GM19035 (cell line): ENCODE measurements at regions not wholly inside any gene's neighbourhood (a gene's known extent, or its start where the extent isn't known, plus 50 kb on each side); places are given as distances from the start of the nearest gene placed in this dataset.
"Not testable (repeated sequence)": the region's sequence is repeated elsewhere in the genome, so short reads cannot be mapped to it uniquely, and the experiment has no call there.

Experiments
- ATAC-seq: cut with Tn5 transposase; IDR thresholded peaks from one replicate; pipeline ENCODE4 v1.9.1; 2021; ENCODE audit not compliant: unreplicated experiment

DNA sequence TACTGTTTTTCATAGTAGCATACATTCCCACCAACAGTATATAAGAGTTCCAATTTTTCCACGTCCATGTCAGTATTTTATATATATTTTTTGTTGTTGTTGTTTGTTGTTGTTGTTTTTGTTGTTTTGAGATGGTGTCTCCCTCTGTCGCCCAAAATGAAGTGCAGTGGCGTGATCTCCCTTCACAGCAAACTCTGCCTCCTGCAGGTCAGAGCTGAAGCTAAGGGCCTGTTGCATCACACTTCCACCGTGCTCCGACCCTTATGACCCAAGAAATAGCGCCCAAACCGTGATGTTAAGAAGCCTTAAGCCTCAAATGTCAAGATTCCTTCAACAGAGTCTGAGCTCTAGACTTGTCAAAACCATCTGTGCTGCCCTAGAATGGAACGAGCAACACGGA lies 2032.3 kb downstream of the MRPL39 start:
- no peak for ATAC-seq

DNA sequence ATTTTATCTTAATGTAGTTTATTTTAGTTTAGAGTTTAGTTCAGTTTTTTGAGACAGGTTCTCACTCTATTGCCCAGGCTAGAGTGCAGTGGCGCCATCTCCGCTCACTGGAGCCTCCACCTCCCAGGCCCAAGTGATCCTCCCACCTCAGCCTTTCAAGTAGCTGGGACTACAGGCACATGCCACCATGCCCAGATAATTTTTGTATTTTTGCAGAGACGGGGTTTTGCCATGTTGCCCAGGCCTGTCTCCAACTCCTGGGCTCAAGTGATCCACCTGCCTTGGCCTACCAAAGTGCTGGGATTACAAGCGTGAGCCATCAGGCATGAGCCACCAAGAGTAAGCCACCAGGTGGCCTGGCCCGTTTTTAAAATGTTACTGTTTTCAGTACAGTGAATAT lies 2058.4 kb downstream of the MRPL39 start:
- ATAC-seq: not testable (repeated sequence)

- ATAC-seq: no peak
Measured at GRCh38 chr21:23543333-23543732, 2063.9 kb downstream of the MRPL39 start.

GRCh38 chr21:23542097-23542496 lies 2065.2 kb downstream of the MRPL39 start:
- no peak for ATAC-seq

- no peak for ATAC-seq
Measured at GRCh38 chr21:23541571-23541970, 2065.7 kb downstream of the MRPL39 start.

- ATAC-seq: no peak
Measured at GRCh38 chr21:23534850-23535249, 2072.4 kb downstream of the MRPL39 start.

DNA sequence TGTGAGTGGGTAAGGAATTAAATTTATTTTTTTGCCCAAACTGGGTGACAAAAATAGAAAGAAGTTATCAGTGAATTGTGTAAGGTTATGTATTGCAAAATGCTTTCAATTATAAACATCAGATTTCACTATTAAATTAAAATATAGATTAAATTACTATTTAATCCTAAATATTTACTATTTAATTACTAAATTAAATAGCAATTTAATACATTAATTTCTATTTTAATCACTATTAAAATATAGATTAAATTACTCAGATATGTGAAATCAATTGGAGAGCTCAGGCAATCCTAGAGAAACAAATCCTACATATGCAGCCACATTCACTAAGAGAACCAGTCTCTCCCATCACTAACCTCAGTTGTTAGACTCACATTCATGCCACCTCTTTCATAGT lies 2075.8 kb downstream of the MRPL39 start:
- no peak for ATAC-seq

DNA sequence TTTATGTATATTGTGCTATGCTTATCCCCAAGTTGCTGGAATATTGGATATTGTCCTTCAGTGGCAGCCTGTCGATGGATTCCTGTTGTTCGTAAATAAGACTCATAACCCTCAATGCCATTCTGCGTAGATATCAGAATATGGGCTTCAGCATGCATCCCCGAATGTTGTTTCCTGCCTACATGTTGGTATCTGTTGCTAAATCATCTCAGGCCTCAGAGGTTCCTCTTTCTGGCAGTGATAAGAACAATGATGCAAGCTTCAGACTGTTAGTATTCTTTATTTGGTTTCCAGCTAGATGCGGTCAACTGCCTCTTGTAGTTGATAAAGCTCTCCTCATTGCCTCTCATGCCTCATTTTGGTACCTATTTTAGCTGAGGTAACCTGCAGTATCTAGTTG lies 2082.6 kb downstream of the MRPL39 start:
- ATAC-seq: no peak

- no peak for ATAC-seq
Measured at GRCh38 chr21:23522751-23523150, 2084.5 kb downstream of the MRPL39 start.

- no peak for ATAC-seq
Measured at GRCh38 chr21:23507501-23507900, 2099.8 kb downstream of the MRPL39 start.

DNA sequence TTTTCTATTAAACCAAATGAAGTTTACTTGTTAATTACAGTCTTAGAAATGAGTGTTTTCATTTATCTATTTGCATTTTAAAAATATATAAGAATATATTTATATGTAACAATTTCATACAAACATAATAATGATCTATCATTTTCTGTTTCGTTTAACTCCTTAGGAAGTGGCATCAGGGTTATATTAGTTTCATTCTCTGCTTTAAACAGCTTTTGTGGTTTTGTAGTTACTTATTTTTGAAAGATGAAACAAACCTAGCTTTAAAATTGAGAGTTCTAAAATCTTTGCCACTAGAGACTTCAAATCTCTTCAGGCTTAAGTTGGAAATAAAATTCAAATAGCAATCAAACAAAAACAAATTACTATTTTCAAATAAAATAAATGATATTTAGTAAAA lies 2110.6 kb downstream of the MRPL39 start:
- peak; percentile 89 for ATAC-seq

GRCh38 chr21:23488245-23488644 lies 2119.0 kb downstream of the MRPL39 start:
- no peak for ATAC-seq

- no peak for ATAC-seq
Measured at GRCh38 chr21:23480591-23481270, 2126.6 kb downstream of the MRPL39 start.

- no peak for ATAC-seq
Measured at GRCh38 chr21:23478381-23478780, 2128.9 kb downstream of the MRPL39 start.

GRCh38 chr21:23475281-23476219 lies 2131.7 kb downstream of the MRPL39 start:
- no peak for ATAC-seq

GRCh38 chr21:23471877-23472276 lies 2135.4 kb downstream of the MRPL39 start:
- ATAC-seq: peak; percentile 82

DNA sequence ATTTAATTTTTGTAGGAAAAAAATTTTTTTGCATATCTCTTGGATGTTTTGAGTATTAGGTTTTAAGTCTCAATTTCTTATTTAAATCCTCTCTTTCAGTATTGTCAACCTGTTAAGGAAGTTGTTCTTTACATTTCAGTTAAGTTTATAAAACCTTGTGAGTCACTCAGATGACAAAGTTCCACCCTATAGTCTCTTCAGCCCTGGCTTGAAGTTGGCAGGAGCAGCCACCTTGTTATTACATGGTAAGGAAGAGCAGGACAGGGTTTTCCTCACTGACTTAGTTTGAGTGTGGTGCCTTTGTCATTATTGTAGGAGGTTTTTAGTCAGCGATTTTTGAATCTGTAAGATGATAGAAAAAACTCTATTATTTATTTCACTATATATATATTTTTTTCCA lies 2143.9 kb downstream of the MRPL39 start:
- no peak for ATAC-seq

DNA sequence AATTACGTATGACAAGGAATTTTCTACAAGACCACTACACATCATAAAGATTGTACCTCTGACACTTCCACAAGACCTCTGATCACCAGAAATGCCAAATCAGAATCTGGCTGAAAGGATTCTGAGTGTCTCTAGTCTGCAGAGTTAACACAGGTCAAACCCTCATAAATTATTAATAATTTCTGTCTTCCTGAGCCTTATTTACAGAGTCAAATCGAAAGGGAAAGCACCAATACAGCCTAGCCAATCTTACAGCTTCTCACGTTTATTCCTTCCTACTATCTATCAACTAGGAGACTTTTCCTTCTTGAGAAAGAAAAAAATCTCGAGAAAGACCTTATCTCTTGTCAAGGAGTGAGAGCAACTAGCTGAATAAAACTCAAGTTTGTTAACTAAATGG lies 2151.6 kb downstream of the MRPL39 start:
- ATAC-seq: peak; percentile 62

DNA sequence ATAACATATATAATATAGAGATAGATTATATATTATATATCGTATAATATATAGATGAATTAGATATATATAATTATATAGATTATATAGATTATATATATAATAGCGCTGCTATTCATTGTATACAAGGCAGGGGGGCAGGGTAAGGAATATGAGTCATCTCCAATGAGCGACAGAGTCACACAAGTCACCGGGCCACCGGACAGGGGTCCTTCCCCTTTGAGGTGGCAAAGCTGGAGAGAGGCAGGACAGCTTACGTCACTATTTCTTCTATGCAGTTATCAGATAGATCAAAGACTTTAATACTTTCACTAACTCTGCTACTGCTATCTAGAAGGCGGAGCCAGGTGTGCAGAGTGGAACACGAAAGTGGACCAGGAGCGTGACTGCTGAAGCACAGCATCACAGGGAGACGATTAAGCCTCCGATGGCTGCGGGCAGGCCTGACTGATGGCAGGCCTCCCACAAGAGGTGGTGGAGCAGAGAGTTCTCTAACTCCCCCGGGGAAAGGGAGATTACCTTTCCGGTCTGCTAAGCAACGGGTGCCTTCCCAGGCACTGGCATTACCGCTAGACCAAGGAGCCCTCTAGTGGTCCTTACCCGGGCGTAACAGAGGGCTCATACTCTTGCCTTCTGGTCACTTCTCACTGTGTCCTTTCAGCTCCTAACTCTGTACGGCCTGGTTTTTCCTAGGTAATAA lies 2154.7 kb downstream of the MRPL39 start:
- no peak for ATAC-seq

DNA sequence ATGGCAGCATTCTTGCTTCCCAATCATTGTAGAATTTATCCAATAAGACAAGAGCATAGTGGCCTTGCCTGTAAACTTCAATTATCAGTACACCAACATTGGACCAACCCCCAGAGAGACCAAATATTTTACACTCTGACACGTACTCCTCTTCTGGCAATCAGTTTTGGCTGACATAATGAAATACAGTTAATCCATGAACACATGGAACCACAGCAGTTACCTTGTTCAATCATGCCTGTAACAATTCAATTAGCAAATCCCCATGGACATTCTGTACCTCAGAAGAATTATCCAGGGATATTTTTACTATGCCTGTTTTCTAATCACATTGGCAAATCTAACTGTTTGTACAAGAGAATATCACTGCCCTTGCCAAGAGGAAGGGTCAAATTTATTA lies 2162.0 kb downstream of the MRPL39 start:
- ATAC-seq: no peak

- ATAC-seq: no peak
Measured at GRCh38 chr21:23438081-23438480, 2169.2 kb downstream of the MRPL39 start.
